H1 (cell line): ENCODE measurements at regions not wholly inside any gene's neighbourhood (a gene's known extent, or its start where the extent isn't known, plus 50 kb on each side); places are given as distances from the start of the nearest gene placed in this dataset.

Source experiments
- CTCF ChIA-PET: fragments of 300-600 bp; sonication (Branson Sonifier 250); formaldehyde crosslinking; loops from one replicate; lab custom pipeline; 2021; ENCODE audit not compliant: partially characterized antibody; lab: Charles Lee
- POLR2A ChIA-PET: fragments of 300-600 bp; sonication (Branson Sonifier 250); formaldehyde crosslinking; loops from one replicate; lab custom pipeline; 2021; ENCODE audit warnings: inconsistent platforms; ENCODE audit not compliant: partially characterized antibody; lab: Charles Lee
- DNase-seq, 2 experiments: peaks; one replicate each; pipeline versions ENCODE4 v3.0.0 to v3.0.0-alpha.2; 2010 to 2022; ENCODE audit warnings: low spot score in 2 of 2, low read depth in 1 of 2, mixed read lengths in 1 of 2
- FAIRE-seq: peaks from 2 replicates; lab custom pipeline; 2011; peaks lifted over from hg19 to GRCh38; lab: Jason Lieb, UNC
- H2AFZ ChIP-seq: 2 replicates; pipeline ENCODE4 v1.8.1; 2012; ENCODE audit warnings: low read length, inconsistent platforms
- H2AK5ac ChIP-seq: 2 replicates; pipeline ENCODE4 v1.6.1; 2013; ENCODE audit warnings: low read depth, low read length
- H2BK120ac ChIP-seq: replicated peaks from 2 replicates; pipeline ENCODE3; 2013; ENCODE audit warnings: low read depth, low read length, inconsistent platforms
- H2BK12ac ChIP-seq: 2 replicates; pipeline ENCODE4 v1.6.1; 2013; ENCODE audit warnings: low read depth, low read length
- H2BK15ac ChIP-seq: 2 replicates; pipeline ENCODE4 v1.6.1; 2013; ENCODE audit warnings: low read length
- H2BK20ac ChIP-seq: 2 replicates; pipeline ENCODE4 v1.6.1; 2013; ENCODE audit warnings: low read length
- H2BK5ac ChIP-seq: 2 replicates; pipeline ENCODE4 v1.6.1; 2013; ENCODE audit warnings: low read depth, low read length
- H3K14ac ChIP-seq: 2 replicates; pipeline ENCODE4 v1.6.1; 2013; ENCODE audit warnings: inconsistent platforms; ENCODE audit not compliant: insufficient read length
- H3K18ac ChIP-seq: 2 replicates; pipeline ENCODE4 v1.6.1; 2013; ENCODE audit warnings: low read length; ENCODE audit errors: extremely low read depth
- H3K23ac ChIP-seq: 2 replicates; pipeline ENCODE4 v1.6.1; 2013; ENCODE audit warnings: inconsistent platforms; ENCODE audit not compliant: insufficient read length
- H3K23me2 ChIP-seq: 2 replicates; pipeline ENCODE4 v1.6.1; 2013; ENCODE audit warnings: low read depth, low read length
- H3K27ac ChIP-seq: 2 replicates; pipeline ENCODE4 v1.6.1; 2011; ENCODE audit warnings: low read depth, low read length, inconsistent platforms
- H3K27me3 ChIP-seq, 4 experiments: replicated peaks in 1 of 4; 1 replicate in 1 of 4; 2 replicates in 3 of 4; pipeline versions ENCODE4 v1.6.1 to v1.8.1; 2011 to 2013; ENCODE audit warnings: low read length in 3 of 4, mild to moderate bottlenecking in 3 of 4, inconsistent platforms in 2 of 4, mixed read lengths in 2 of 4, moderate library complexity in 1 of 4; ENCODE audit not compliant: control insufficient read depth in 3 of 4, insufficient read depth in 3 of 4; ENCODE audit errors: extremely low read depth in 1 of 4
- H3K36me3 ChIP-seq, 4 experiments: 2 replicates each; pipeline versions ENCODE4 v1.6.1 to v1.8.1; 2011 to 2013; ENCODE audit warnings: mild to moderate bottlenecking in 4 of 4, low read length in 3 of 4, moderate library complexity in 2 of 4, control low read depth in 1 of 4, inconsistent platforms in 1 of 4; ENCODE audit not compliant: insufficient read depth in 4 of 4, control insufficient read depth in 2 of 4
- H3K4ac ChIP-seq: replicated peaks from 2 replicates; pipeline ENCODE3; 2013; ENCODE audit warnings: low read length, low read depth, mixed read lengths, inconsistent platforms; ENCODE audit not compliant: insufficient read length
- H3K4me1 ChIP-seq, 4 experiments: replicated peaks in 1 of 4; 1 replicate in 1 of 4; 2 replicates in 3 of 4; pipeline versions ENCODE4 v1.6.1 to v1.8.1; 2011 to 2013; ENCODE audit warnings: low read length in 3 of 4, inconsistent platforms in 2 of 4, mixed read lengths in 1 of 4; ENCODE audit not compliant: insufficient read depth in 4 of 4, control insufficient read depth in 3 of 4
- H3K4me2 ChIP-seq, 2 experiments: 2 replicates each; pipeline versions ENCODE4 v1.6.1 to v1.8.1; 2011 to 2013; ENCODE audit warnings: low read depth in 2 of 2, low read length in 2 of 2, control low read depth in 1 of 2, inconsistent platforms in 1 of 2, mild to moderate bottlenecking in 1 of 2; ENCODE audit not compliant: insufficient read depth in 1 of 2
- H3K4me3 ChIP-seq, 4 experiments: fragments of 200-600, 300-600 bp in 1 of 4; sonication (generic), shearing (Covaris generic), sonication (Bioruptor Twin) in 1 of 4; 2 replicates each; pipeline versions ENCODE4 v1.5.1 to v1.8.1; 2011 to 2016; ENCODE audit warnings: low read length in 4 of 4, low read depth in 3 of 4, control low read depth in 2 of 4, inconsistent platforms in 2 of 4, mild to moderate bottlenecking in 2 of 4, mixed read lengths in 1 of 4, moderate library complexity in 1 of 4; ENCODE audit not compliant: insufficient read depth in 2 of 4; ENCODE audit errors: extremely low read depth in 1 of 4
- H3K56ac ChIP-seq: replicated peaks from 2 replicates; pipeline ENCODE3; 2013; ENCODE audit warnings: low read depth, mild to moderate bottlenecking, mixed read lengths, low read length, inconsistent platforms; ENCODE audit not compliant: insufficient read length
- H3K79me1 ChIP-seq: 2 replicates; pipeline ENCODE4 v1.6.1; 2013; ENCODE audit warnings: low read depth, low read length, control low read depth
- H3K79me2 ChIP-seq, 2 experiments: 2 replicates each; pipeline versions ENCODE4 v1.6.1 to v1.8.1; 2012 to 2013; ENCODE audit warnings: low read length in 2 of 2, mild to moderate bottlenecking in 2 of 2, inconsistent platforms in 1 of 2; ENCODE audit not compliant: insufficient read depth in 2 of 2, control insufficient read depth in 1 of 2
- H3K9ac ChIP-seq, 4 experiments: replicated peaks in 1 of 4; 1 replicate in 1 of 4; 2 replicates in 3 of 4; pipeline versions ENCODE4 v1.6.1 to v1.8.1; 2011 to 2013; ENCODE audit warnings: low read depth in 3 of 4, low read length in 3 of 4, control low read depth in 2 of 4, mild to moderate bottlenecking in 2 of 4, moderate library complexity in 2 of 4, inconsistent platforms in 1 of 4; ENCODE audit errors: extremely low read depth in 1 of 4
- H3K9me3 ChIP-seq, 2 experiments: 2 replicates each; pipeline versions ENCODE4 v1.6.1 to v1.8.1; 2012 to 2013; ENCODE audit warnings: mild to moderate bottlenecking in 2 of 2, moderate library complexity in 2 of 2, control low read depth in 1 of 2, inconsistent platforms in 1 of 2, low read depth in 1 of 2, low read length in 1 of 2, mixed read lengths in 1 of 2; ENCODE audit not compliant: insufficient read depth in 2 of 2
- H4K20me1 ChIP-seq, 2 experiments: replicated peaks in 1 of 2; 2 replicates each; pipeline versions ENCODE3 to v1.8.1; 2011 to 2013; ENCODE audit warnings: inconsistent platforms in 2 of 2, low read length in 2 of 2, mild to moderate bottlenecking in 1 of 2; ENCODE audit not compliant: insufficient read depth in 2 of 2, control insufficient read depth in 1 of 2
- H4K5ac ChIP-seq: 2 replicates; pipeline ENCODE4 v1.6.1; 2013; ENCODE audit warnings: low read length, low read depth, mixed read lengths, inconsistent platforms; ENCODE audit not compliant: insufficient read length
- H4K8ac ChIP-seq: 2 replicates; pipeline ENCODE4 v1.8.0; 2013; ENCODE audit warnings: mild to moderate bottlenecking, moderate library complexity, low read length, inconsistent platforms; ENCODE audit not compliant: insufficient read depth; ENCODE audit errors: extremely low read depth
- H4K91ac ChIP-seq: replicated peaks from 2 replicates; pipeline ENCODE3; 2013; ENCODE audit warnings: low read length, mixed read lengths, inconsistent platforms; ENCODE audit not compliant: insufficient read length
- ATF2 ChIP-seq: IDR thresholded peaks from 2 replicates; pipeline ENCODE4 v1.6.1; 2012; ENCODE audit warnings: low read length, inconsistent platforms
- ATF3 ChIP-seq: IDR thresholded peaks from 2 replicates; pipeline ENCODE4 v1.6.1; 2011; ENCODE audit warnings: low read depth, mild to moderate bottlenecking, low read length; ENCODE audit not compliant: insufficient read depth
- E2F6 ChIP-seq: IDR thresholded peaks from 2 replicates; pipeline ENCODE4 v1.6.1; 2012; ENCODE audit warnings: inconsistent platforms
- JUND ChIP-seq: IDR thresholded peaks from 2 replicates; pipeline ENCODE4 v1.6.1; 2011; ENCODE audit warnings: mild to moderate bottlenecking, improper control_type of control experiment, low read length
- MAX ChIP-seq: IDR thresholded peaks from 2 replicates; pipeline ENCODE4 v1.6.1; 2012; ENCODE audit warnings: inconsistent platforms
- PHF8 ChIP-seq: fragments of 200-600 bp; sonication (generic); conservative IDR thresholded peaks from 2 replicates; pipeline ENCODE4 v1.7.1; 2012; ENCODE audit warnings: low read depth, mild to moderate bottlenecking, inconsistent platforms, low read length, moderate library complexity
- RFX5 ChIP-seq: IDR thresholded peaks from 2 replicates; pipeline ENCODE4 v1.6.1; 2011; ENCODE audit warnings: low read depth, low read length, improper control_type of control experiment, borderline replicate concordance
- SP1 ChIP-seq: IDR thresholded peaks from 2 replicates; pipeline ENCODE4 v1.6.1; 2011; ENCODE audit warnings: low read depth, low read length
- SRF ChIP-seq: IDR thresholded peaks from 2 replicates; pipeline ENCODE4 v1.6.1; 2011; ENCODE audit warnings: mild to moderate bottlenecking, low read depth, low read length, moderate library complexity
- TCF12 ChIP-seq: IDR thresholded peaks from 2 replicates; pipeline ENCODE4 v1.6.1; 2011; ENCODE audit warnings: low read depth, mild to moderate bottlenecking, low read length
- WGBS, 2 experiments: shearing (Covaris generic) in 1 of 2; methylation state at CpG; one replicate each; pipeline versions ENCODE4 v1.1.6 to v1.1.7; 2013 to 2015; ENCODE audit warnings: low lambda C conversion rate in 2 of 2, mixed read lengths in 2 of 2, inconsistent platforms in 1 of 2, low coverage in 1 of 2, missing lambda C conversion rate in 1 of 2; ENCODE audit not compliant: insufficient replicate concordance in 2 of 2, insufficient coverage in 1 of 2, insufficient read length in 1 of 2; ENCODE audit errors: extremely low coverage in 1 of 2, missing lambda C conversion rate in 1 of 2; 5-methylcytosine and 5-hydroxymethylcytosine counted together

GRCh38 chr3:99012051-99012450 lies 110.6 kb upstream of the DCBLD2 start:
- H3K27me3 ChIP-seq = no peaks in the 10 kb centered on the region
- H2BK12ac ChIP-seq = no peak overlapping the region
- no peak overlapping the region for H2BK20ac ChIP-seq
- no peak overlapping the region for H3K4ac ChIP-seq
- no peaks in the 10 kb centered on the region for H3K79me1 ChIP-seq
- no peak overlapping the region for H4K91ac ChIP-seq
- WGBS, 2 experiments = 88% methylated on average over 3 of the region's 3 CpGs; no CpG with 5 or more reads in 1 of the 2 experiments
- POLR2A ChIA-PET = no interaction called here
- H4K20me1 ChIP-seq = no peaks in the 10 kb centered on the region
- H3K18ac ChIP-seq = no peak overlapping the region
- no peaks in the 10 kb centered on the region for H3K23me2 ChIP-seq
- CTCF ChIA-PET = interaction anchor here (0.9 to 1.5 kb wide), 2 partner anchors 13 to 20 kb away, joined by 3 read pairs; no protein-coding TSS in a partner anchor
- H4K5ac ChIP-seq = no peak overlapping the region
- no peak overlapping the region for H3K4me2 ChIP-seq
- no peak overlapping the region for H2AK5ac ChIP-seq
- no peaks in the 10 kb centered on the region for H3K4me1 ChIP-seq
- H3K27ac ChIP-seq = no peak overlapping the region
- H4K8ac ChIP-seq = no peak overlapping the region
- H3K9me3 ChIP-seq = no peaks in the 10 kb centered on the region
- FAIRE-seq (no peak), DNase-seq (no peak)
- H3K4me3 ChIP-seq = no peak overlapping the region
- H2AFZ ChIP-seq = no peak overlapping the region
- no peak overlapping the region for H2BK15ac ChIP-seq
- no peak overlapping the region for H3K14ac ChIP-seq
- no peak overlapping the region for H3K56ac ChIP-seq
- H3K9ac ChIP-seq = no peak overlapping the region
- no peak overlapping the region for H2BK120ac ChIP-seq
- H3K23ac ChIP-seq = no peak overlapping the region
- H3K36me3 ChIP-seq = no peaks in the 10 kb centered on the region
- no peak overlapping the region for H2BK5ac ChIP-seq
- H3K79me2 ChIP-seq = no peaks in the 10 kb centered on the region
- TF ChIP-seq RFX5 = no peak
- no peak for TF ChIP-seq SRF
- TF ChIP-seq TCF12 = no peak
- TF ChIP-seq MAX = no peak
- no peak for TF ChIP-seq ATF2
- TF ChIP-seq ATF3 = no peak
- TF ChIP-seq JUND = no peak
- TF ChIP-seq SP1 = no peak
- TF ChIP-seq PHF8 = no peak
- no peak for TF ChIP-seq E2F6
